Esophagus muscularis mucosa (tissue), 4 donors: ENCODE measurements at regions not wholly inside any gene's neighbourhood (a gene's known extent, or its start where the extent isn't known, plus 50 kb on each side); places are given as distances from the start of the nearest gene placed in this dataset.

ENCODE experiments used
- DNase-seq: peaks from one replicate; pipeline ENCODE4 v3.0.0-alpha.2; 2017; ENCODE audit errors: extremely low spot score
- H3K27ac ChIP-seq, 4 donors: fragments of 200-600 bp; sonication (generic); replicated peaks in 1 of 4; 1 replicate in 3 of 4; 2 replicates in 1 of 4; pipeline ENCODE4 v1.5.1; 2016 to 2019; ENCODE audit warnings: mild to moderate bottlenecking in 1 of 4
- H3K27me3 ChIP-seq, 4 donors: fragments of 200-600 bp; sonication (generic); one replicate each; pipeline versions ENCODE4 v1.5.1 to v1.6.0; 2016 to 2019
- H3K36me3 ChIP-seq, 4 donors: fragments of 200-600 bp; sonication (generic); one replicate each; pipeline ENCODE4 v1.5.1; 2016 to 2019
- H3K4me1 ChIP-seq, 4 donors: fragments of 200-600 bp; sonication (generic); one replicate each; pipeline ENCODE4 v1.5.1; 2016 to 2019
- H3K4me3 ChIP-seq, 4 donors: fragments of 200-600 bp; sonication (generic); 1 replicate in 2 of 4; 2 replicates in 2 of 4; pipeline ENCODE4 v1.5.1; 2016 to 2019; ENCODE audit warnings: mild to moderate bottlenecking in 4 of 4, moderate library complexity in 1 of 4
- H3K9me3 ChIP-seq, 4 donors: fragments of 200-600 bp; sonication (generic); 1 replicate in 3 of 4; 2 replicates in 1 of 4; pipeline ENCODE4 v1.5.1; 2016 to 2019
- EP300 ChIP-seq: sonication (generic); formaldehyde crosslinking; IDR thresholded peaks from one replicate; pipeline ENCODE4 v1.6.1; 2017; ENCODE audit warnings: antibody characterized with exemption
- POLR2A ChIP-seq: fragments of 450-650 bp; IDR thresholded peaks from one replicate; pipeline ENCODE4 v1.6.1; 2017; ENCODE audit warnings: antibody characterized with exemption, moderate library complexity, mild to moderate bottlenecking, low read depth
- POLR2AphosphoS5 ChIP-seq, 2 donors: sonication (generic); formaldehyde crosslinking; IDR thresholded peaks; one replicate each; pipeline ENCODE4 v1.6.1; 2017; ENCODE audit warnings: antibody characterized with exemption in 2 of 2
- WGBS: methylation state at CpG from one replicate; pipeline ENCODE4 v1.1.5; 2018; 5-methylcytosine and 5-hydroxymethylcytosine counted together
- intact Hi-C: fragments of 100-400 bp; cut with DNase I; formaldehyde crosslinking; loops from one replicate; pipeline ENCODE4 v1.15.1; 2023
- TF ChIP-seq, protein P1 (sequence below), 3 experiments: fragments of 200-600 bp in 2 of 3; fragments of 450-650 bp in 1 of 3; sonication (generic) in 2 of 3; IDR thresholded peaks; one replicate each; pipeline ENCODE4 v1.5.1; 2017 to 2019; ENCODE audit warnings: antibody characterized with exemption in 3 of 3, mild to moderate bottlenecking in 2 of 3, moderate library complexity in 1 of 3

DNA sequence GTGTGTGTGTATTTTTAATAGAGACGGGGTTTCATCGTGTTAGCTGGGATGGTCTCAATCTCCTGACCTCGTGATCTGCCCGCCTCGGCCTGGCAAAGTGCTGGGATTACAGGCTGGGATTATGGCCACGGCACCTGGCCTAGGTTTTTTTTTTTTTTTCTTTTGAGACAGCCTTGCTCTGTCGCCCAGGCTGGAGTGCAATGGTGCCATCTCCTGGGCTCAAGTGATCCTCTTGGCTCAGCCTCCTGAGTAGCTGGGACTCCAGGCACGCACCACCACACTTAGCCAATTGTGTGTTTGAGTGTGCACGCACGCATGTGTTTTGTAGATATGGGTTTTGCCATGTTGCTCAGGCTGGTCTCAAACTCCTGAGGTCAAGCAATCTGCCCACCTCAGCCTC, 629.8 kb downstream of the ETV1 start:
- H3K9me3 ChIP-seq: no peaks in the 10 kb centered on the region
- H3K27ac ChIP-seq: no peak overlapping the region
- intact Hi-C loops: no loop called here
- 93% methylated on average over 10 of the region's 10 CpGs for WGBS
- no peak for DNase-seq
- H3K27me3 ChIP-seq: no peaks in the 10 kb centered on the region
- no peaks in the 10 kb centered on the region for H3K36me3 ChIP-seq
- TF ChIP-seq EP300 (no peak), POLR2A (no peak), POLR2AphosphoS5 (IDR thresholded peaks at IDR 0.05) (no peak)
- TF ChIP-seq, protein P1, sequence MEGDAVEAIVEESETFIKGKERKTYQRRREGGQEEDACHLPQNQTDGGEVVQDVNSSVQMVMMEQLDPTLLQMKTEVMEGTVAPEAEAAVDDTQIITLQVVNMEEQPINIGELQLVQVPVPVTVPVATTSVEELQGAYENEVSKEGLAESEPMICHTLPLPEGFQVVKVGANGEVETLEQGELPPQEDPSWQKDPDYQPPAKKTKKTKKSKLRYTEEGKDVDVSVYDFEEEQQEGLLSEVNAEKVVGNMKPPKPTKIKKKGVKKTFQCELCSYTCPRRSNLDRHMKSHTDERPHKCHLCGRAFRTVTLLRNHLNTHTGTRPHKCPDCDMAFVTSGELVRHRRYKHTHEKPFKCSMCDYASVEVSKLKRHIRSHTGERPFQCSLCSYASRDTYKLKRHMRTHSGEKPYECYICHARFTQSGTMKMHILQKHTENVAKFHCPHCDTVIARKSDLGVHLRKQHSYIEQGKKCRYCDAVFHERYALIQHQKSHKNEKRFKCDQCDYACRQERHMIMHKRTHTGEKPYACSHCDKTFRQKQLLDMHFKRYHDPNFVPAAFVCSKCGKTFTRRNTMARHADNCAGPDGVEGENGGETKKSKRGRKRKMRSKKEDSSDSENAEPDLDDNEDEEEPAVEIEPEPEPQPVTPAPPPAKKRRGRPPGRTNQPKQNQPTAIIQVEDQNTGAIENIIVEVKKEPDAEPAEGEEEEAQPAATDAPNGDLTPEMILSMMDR (IDR thresholded peaks at IDR 0.05): no peak
- no peak overlapping the region for H3K4me3 ChIP-seq
- no peaks in the 10 kb centered on the region for H3K4me1 ChIP-seq

DNA sequence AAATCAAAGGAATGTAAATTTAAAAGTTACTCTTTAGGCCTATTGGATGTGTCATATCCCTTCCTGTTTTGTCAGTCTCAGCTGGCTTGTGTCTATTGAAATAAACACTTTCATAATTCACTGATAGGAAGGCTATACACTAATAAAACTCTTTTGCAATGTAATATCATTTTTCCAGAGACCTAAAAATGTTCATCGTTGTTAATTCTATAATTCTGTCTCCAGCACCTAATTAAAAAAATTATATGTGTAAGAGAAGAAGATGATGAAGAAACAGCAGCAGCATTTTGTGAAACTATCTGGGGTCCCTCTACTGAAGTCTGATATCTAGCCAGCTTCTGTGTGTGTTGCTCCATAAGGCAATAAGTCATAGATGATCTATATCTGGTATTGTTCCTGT, 602.7 kb downstream of the ETV1 start:
- Histone ChIP-seq H3K27ac (no peak overlapping the region), H3K36me3 (no peaks in the 10 kb centered on the region), H3K4me3 (no peak overlapping the region), H3K9me3 (no peaks in the 10 kb centered on the region), H3K27me3 (no peaks in the 10 kb centered on the region), H3K4me1 (no peaks in the 10 kb centered on the region)
- no peak for DNase-seq
- intact Hi-C loops: no loop called here
- TF ChIP-seq POLR2A (no peak), POLR2AphosphoS5 (IDR thresholded peaks at IDR 0.05) (no peak), EP300 (no peak)
- TF ChIP-seq, protein P1 (IDR thresholded peaks at IDR 0.05): no peak
- 70% methylated on average over 1 of the region's 1 CpG for WGBS

DNA sequence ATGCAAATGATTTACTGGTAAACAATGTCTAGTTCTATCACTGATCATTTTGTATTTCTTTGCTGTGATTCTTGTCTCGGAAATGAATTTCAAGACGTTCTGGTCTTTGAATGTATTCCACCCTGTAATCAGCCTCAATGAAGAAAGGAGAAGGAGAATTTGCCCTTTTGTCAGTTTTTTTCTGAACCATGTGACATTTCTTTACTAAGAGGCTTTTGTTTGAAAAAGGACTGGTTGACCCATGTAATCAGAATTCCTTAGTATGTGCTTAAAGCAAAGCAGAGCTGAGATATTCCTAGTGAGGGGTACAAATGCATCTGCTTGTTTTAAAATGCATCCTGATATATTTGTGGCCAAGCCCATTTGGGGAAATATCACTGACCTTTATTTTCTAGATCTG, 581.6 kb downstream of the ETV1 start:
- Histone ChIP-seq H3K4me3 (no peak overlapping the region), H3K36me3 (no peaks in the 10 kb centered on the region), H3K27ac (no peak overlapping the region), H3K9me3 (no peaks in the 10 kb centered on the region), H3K4me1 (no peaks in the 10 kb centered on the region), H3K27me3 (no peaks in the 10 kb centered on the region)
- intact Hi-C loops: no loop called here
- no peak for TF ChIP-seq EP300
- TF ChIP-seq, protein P1 (IDR thresholded peaks at IDR 0.05): no peak
- TF ChIP-seq POLR2AphosphoS5 (IDR thresholded peaks at IDR 0.05): no peak
- TF ChIP-seq POLR2A: no peak
- 99% methylated on average over 2 of the region's 2 CpGs for WGBS
- DNase-seq: no peak

DNA sequence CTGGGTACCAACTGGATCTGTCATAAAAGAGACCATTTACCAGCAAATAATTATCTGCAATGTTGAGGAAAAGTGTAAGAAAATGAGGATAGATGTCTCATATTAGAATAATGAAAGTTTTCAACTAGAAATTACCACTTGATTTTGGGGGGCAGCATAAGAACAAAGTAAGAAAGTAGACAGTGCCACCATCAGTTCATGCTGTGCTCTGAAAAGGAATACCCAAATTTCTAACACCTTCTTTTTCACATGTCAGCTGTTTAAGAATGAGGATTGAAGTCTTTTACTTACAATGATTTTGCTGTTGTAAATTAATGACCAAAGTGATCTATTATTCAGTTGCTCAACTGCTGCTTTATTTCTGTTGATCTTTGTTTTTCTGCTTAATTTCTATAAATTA, 578.3 kb downstream of the ETV1 start:
- Histone ChIP-seq H3K27me3 (no peaks in the 10 kb centered on the region), H3K36me3 (no peaks in the 10 kb centered on the region), H3K27ac (no peak overlapping the region), H3K4me3 (no peak overlapping the region), H3K4me1 (peaks cover 0 to 12% (median 9%) of the 10 kb centered on the region in 4 donors), H3K9me3 (no peaks in the 10 kb centered on the region)
- no peak for TF ChIP-seq POLR2A
- TF ChIP-seq POLR2AphosphoS5 (IDR thresholded peaks at IDR 0.05): no peak
- intact Hi-C loops: no loop called here
- no peak for DNase-seq

DNA sequence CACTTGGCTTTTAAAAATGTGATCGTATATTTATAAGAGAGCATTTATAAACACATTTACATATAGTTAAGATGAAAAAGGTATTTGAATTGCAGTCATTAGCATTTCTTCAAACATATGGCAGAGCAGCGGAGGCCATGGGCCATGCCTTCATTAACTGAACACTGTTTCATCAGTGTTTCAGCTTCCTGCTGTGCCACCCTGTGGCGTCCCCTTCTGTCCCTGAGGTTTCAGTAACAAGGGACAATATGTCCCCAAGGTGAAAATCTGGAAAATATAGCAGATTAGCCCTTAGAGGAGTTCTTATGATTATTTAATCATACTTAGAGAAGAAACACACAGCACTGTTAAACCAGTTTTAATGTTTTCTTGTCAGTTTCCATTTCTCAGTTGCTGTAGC, 577.8 kb downstream of the ETV1 start:
- intact Hi-C loops: no loop called here
- no peaks in the 10 kb centered on the region for H3K36me3 ChIP-seq
- WGBS: 85% methylated on average over 3 of the region's 3 CpGs

More for the DNA sequence above, 577.8 kb downstream of the ETV1 start:
- H3K27ac ChIP-seq: no peak overlapping the region
- H3K4me1 ChIP-seq: peaks cover 0 to 12% (median 9%) of the 10 kb centered on the region in 4 donors
- no peaks in the 10 kb centered on the region for H3K9me3 ChIP-seq
- DNase-seq: no peak
- H3K27me3 ChIP-seq: no peaks in the 10 kb centered on the region
- no peak overlapping the region for H3K4me3 ChIP-seq
- TF ChIP-seq EP300 (no peak), POLR2AphosphoS5 (IDR thresholded peaks at IDR 0.05) (no peak), POLR2A (no peak)
- TF ChIP-seq, protein P1 (IDR thresholded peaks at IDR 0.05): no peak
